Liver (tissue), 3 donors: ENCODE measurements at regions not wholly inside any gene's neighbourhood (a gene's known extent, or its start where the extent isn't known, plus 50 kb on each side); places are given as distances from the start of the nearest gene placed in this dataset.

Experiments used
- GABPA ChIP-seq, 2 donors: IDR thresholded peaks in 1 of 2; conservative IDR thresholded peaks in 1 of 2; 2 replicates each; pipeline ENCODE4 v1.6.1; 2016; ENCODE audit warnings: antibody characterized with exemption in 2 of 2, mild to moderate bottlenecking in 1 of 2, moderate library complexity in 1 of 2
- HNF4G ChIP-seq: IDR thresholded peaks from 2 replicates; pipeline ENCODE4 v1.6.1; 2016; ENCODE audit warnings: antibody characterized with exemption
- JUND ChIP-seq, 2 donors: IDR thresholded peaks; 2 replicates each; pipeline ENCODE4 v1.6.1; 2016; ENCODE audit warnings: antibody characterized with exemption in 2 of 2
- RAD21 ChIP-seq, 2 donors: IDR thresholded peaks; 2 replicates each; pipeline ENCODE4 v1.6.1; 2016; ENCODE audit warnings: antibody characterized with exemption in 2 of 2, mild to moderate bottlenecking in 2 of 2
- RXRA ChIP-seq, 2 donors: IDR thresholded peaks; 2 replicates each; pipeline ENCODE4 v1.6.1; 2017 to 2018; ENCODE audit warnings: antibody characterized with exemption in 2 of 2, mild to moderate bottlenecking in 1 of 2
- SP1 ChIP-seq: IDR thresholded peaks from 2 replicates; pipeline ENCODE4 v1.6.1; 2018; ENCODE audit warnings: antibody characterized with exemption, mild to moderate bottlenecking
- TAF1 ChIP-seq: conservative IDR thresholded peaks from 2 replicates; pipeline ENCODE4 v1.6.1; 2016; ENCODE audit warnings: antibody characterized with exemption, mild to moderate bottlenecking
- YY1 ChIP-seq: IDR thresholded peaks from 2 replicates; pipeline ENCODE4 v1.6.1; 2016; ENCODE audit warnings: antibody characterized with exemption, mild to moderate bottlenecking
- TF ChIP-seq, protein P1 (sequence below): fragments of 150-350 bp; IDR thresholded peaks from 2 replicates; pipeline ENCODE4 v1.5.1; 2017; ENCODE audit warnings: improper control_type of control experiment, low read depth, low read length; ENCODE audit not compliant: missing input control
- TF ChIP-seq, protein P2 (sequence below): IDR thresholded peaks from 2 replicates; pipeline ENCODE4 v1.6.1; 2016; ENCODE audit warnings: antibody characterized with exemption
- TF ChIP-seq, protein P3 (sequence below): IDR thresholded peaks from 2 replicates; pipeline ENCODE4 v1.6.1; 2016; ENCODE audit warnings: antibody characterized with exemption, mild to moderate bottlenecking
- donor health status: healthy.
- donor health status: healthy.

GRCh38 chr7:152485826-152486225, 50.0 kb upstream of the KMT2C start:
- TF ChIP-seq, protein P1, sequence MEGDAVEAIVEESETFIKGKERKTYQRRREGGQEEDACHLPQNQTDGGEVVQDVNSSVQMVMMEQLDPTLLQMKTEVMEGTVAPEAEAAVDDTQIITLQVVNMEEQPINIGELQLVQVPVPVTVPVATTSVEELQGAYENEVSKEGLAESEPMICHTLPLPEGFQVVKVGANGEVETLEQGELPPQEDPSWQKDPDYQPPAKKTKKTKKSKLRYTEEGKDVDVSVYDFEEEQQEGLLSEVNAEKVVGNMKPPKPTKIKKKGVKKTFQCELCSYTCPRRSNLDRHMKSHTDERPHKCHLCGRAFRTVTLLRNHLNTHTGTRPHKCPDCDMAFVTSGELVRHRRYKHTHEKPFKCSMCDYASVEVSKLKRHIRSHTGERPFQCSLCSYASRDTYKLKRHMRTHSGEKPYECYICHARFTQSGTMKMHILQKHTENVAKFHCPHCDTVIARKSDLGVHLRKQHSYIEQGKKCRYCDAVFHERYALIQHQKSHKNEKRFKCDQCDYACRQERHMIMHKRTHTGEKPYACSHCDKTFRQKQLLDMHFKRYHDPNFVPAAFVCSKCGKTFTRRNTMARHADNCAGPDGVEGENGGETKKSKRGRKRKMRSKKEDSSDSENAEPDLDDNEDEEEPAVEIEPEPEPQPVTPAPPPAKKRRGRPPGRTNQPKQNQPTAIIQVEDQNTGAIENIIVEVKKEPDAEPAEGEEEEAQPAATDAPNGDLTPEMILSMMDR = no peak
- no peak for TF ChIP-seq SP1
- no peak for TF ChIP-seq TAF1
- TF ChIP-seq RAD21 (IDR thresholded peaks at IDR 0.05) = no peak
- TF ChIP-seq YY1 = no peak
- TF ChIP-seq RXRA (IDR thresholded peaks at IDR 0.05) = no peak
- TF ChIP-seq JUND (IDR thresholded peaks at IDR 0.05) = no peak
- TF ChIP-seq, protein P2, sequence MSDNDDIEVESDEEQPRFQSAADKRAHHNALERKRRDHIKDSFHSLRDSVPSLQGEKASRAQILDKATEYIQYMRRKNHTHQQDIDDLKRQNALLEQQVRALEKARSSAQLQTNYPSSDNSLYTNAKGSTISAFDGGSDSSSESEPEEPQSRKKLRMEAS = no peak
- TF ChIP-seq, protein P3, sequence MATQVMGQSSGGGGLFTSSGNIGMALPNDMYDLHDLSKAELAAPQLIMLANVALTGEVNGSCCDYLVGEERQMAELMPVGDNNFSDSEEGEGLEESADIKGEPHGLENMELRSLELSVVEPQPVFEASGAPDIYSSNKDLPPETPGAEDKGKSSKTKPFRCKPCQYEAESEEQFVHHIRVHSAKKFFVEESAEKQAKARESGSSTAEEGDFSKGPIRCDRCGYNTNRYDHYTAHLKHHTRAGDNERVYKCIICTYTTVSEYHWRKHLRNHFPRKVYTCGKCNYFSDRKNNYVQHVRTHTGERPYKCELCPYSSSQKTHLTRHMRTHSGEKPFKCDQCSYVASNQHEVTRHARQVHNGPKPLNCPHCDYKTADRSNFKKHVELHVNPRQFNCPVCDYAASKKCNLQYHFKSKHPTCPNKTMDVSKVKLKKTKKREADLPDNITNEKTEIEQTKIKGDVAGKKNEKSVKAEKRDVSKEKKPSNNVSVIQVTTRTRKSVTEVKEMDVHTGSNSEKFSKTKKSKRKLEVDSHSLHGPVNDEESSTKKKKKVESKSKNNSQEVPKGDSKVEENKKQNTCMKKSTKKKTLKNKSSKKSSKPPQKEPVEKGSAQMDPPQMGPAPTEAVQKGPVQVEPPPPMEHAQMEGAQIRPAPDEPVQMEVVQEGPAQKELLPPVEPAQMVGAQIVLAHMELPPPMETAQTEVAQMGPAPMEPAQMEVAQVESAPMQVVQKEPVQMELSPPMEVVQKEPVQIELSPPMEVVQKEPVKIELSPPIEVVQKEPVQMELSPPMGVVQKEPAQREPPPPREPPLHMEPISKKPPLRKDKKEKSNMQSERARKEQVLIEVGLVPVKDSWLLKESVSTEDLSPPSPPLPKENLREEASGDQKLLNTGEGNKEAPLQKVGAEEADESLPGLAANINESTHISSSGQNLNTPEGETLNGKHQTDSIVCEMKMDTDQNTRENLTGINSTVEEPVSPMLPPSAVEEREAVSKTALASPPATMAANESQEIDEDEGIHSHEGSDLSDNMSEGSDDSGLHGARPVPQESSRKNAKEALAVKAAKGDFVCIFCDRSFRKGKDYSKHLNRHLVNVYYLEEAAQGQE = no peak
- TF ChIP-seq GABPA (IDR thresholded peaks at IDR 0.05 in 1 of 2, conservative IDR thresholded peaks at IDR 0.05 in 1 of 2) = no peak
- no peak for TF ChIP-seq HNF4G
